ENCODE measurements at regions not wholly inside any gene's neighbourhood (a gene's known extent, or its start where the extent isn't known, plus 50 kb on each side); places are given as distances from the start of the nearest gene placed in this dataset.

- Histone ChIP-seq H3K4me3 (ENCODE audit: low read length) (no peak overlapping the region), H3K36me3 (ENCODE audit: insufficient read depth, low read length) (no peaks in the 10 kb centered on the region), H3K4me1 (ENCODE audit: insufficient read depth, low read length) (no peaks in the 10 kb centered on the region), H2AFZ (ENCODE audit: low read depth, low read length) (no peak overlapping the region), H3K27me3 (ENCODE audit: insufficient read depth, low read length) (no peaks in the 10 kb centered on the region), H3K9me3 (ENCODE audit: low read length) (no peaks in the 10 kb centered on the region)
Measured at GRCh38 chr12:34344851-34345522, 322.7 kb downstream of the ALG10 start.

- no peaks in the 10 kb centered on the region for H3K9me3 ChIP-seq (ENCODE audit: low read length)
- no peaks in the 10 kb centered on the region for H3K4me1 ChIP-seq (ENCODE audit: insufficient read depth, low read length)
- H3K36me3 ChIP-seq (ENCODE audit: insufficient read depth, low read length): no peaks in the 10 kb centered on the region
- no peak overlapping the region for H3K4me3 ChIP-seq (ENCODE audit: low read length)
- H2AFZ ChIP-seq (ENCODE audit: low read depth, low read length): no peak overlapping the region
- no peaks in the 10 kb centered on the region for H3K27me3 ChIP-seq (ENCODE audit: insufficient read depth, low read length)
Measured at GRCh38 chr12:34345801-34346200, 323.5 kb downstream of the ALG10 start.

DNA sequence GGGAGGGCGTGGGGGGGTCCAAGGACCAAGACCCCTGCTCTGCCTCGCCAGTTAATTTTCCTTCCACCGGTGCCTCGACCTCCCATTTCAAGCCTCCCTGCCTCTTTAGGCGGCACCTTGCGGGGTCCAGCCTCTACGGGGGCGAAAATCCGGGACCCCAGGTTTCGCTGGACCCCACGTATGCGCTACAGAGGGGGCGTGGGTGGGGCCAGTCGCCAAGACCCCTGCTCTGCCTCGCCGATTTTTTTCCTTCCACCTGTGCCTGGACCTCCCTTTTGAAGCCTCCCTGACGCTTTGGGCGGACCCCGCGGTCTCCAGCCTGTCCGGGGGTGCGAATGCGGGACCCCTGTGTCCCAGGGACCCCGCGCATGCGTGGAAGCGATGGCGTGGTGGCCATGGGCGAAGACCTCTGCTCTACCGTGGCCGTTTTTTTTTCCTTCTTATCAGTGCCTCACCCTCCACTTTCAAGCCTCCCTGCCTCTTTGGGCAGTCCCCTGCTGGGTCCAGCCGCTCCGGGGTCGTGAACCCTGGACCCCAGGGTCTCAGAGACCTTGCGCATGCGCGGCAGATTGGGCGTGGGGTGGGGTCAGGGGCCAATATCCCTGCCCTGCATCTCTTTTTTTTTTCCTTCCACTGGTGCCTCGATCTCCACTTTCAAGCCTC lies 324.2 kb downstream of the ALG10 start:
- Histone ChIP-seq H2AFZ (ENCODE audit: low read depth, low read length) (no peak overlapping the region), H3K4me1 (ENCODE audit: insufficient read depth, low read length) (no peaks in the 10 kb centered on the region), H3K36me3 (ENCODE audit: insufficient read depth, low read length) (no peaks in the 10 kb centered on the region), H3K27me3 (ENCODE audit: insufficient read depth, low read length) (no peaks in the 10 kb centered on the region), H3K9me3 (ENCODE audit: low read length) (no peaks in the 10 kb centered on the region), H3K4me3 (ENCODE audit: low read length) (no peak overlapping the region)

DNA sequence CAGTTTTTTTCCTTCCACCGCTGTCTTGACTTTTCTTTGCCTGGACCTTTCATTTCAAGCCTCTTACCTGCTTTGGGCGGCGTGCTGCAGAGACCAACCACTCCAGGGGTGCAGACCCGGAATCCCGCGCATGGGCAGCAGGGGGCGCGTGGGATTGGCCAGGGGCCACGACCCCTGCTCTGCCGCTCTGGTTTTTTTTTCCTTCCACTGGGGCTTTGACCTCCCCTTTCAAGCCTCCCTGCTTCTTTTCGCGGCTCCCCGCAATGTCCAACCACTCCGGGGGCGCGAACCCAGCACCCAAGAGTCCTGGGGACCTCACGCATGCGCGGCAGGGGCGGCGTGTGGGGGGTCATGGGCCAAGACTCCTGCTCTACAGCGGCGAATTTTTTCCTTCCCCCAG lies 325.1 kb downstream of the ALG10 start:
- no peaks in the 10 kb centered on the region for H3K9me3 ChIP-seq (ENCODE audit: low read length)

GRCh38 chr12:34348064-34348463 lies 325.8 kb downstream of the ALG10 start:
- Histone ChIP-seq H3K36me3 (ENCODE audit: insufficient read depth, low read length) (no peaks in the 10 kb centered on the region), H3K4me3 (ENCODE audit: low read length) (no peak overlapping the region), H3K4me1 (ENCODE audit: insufficient read depth, low read length) (no peaks in the 10 kb centered on the region), H3K27me3 (ENCODE audit: insufficient read depth, low read length) (no peaks in the 10 kb centered on the region), H2AFZ (ENCODE audit: low read depth, low read length) (no peak overlapping the region), H3K9me3 (ENCODE audit: low read length) (no peaks in the 10 kb centered on the region)

More for the DNA sequence above, 325.1 kb downstream of the ALG10 start:
- no peak overlapping the region for H2AFZ ChIP-seq (ENCODE audit: low read depth, low read length)
- no peak overlapping the region for H3K4me3 ChIP-seq (ENCODE audit: low read length)
- no peaks in the 10 kb centered on the region for H3K27me3 ChIP-seq (ENCODE audit: insufficient read depth, low read length)
- no peaks in the 10 kb centered on the region for H3K36me3 ChIP-seq (ENCODE audit: insufficient read depth, low read length)
- H3K4me1 ChIP-seq (ENCODE audit: insufficient read depth, low read length): no peaks in the 10 kb centered on the region

DNA sequence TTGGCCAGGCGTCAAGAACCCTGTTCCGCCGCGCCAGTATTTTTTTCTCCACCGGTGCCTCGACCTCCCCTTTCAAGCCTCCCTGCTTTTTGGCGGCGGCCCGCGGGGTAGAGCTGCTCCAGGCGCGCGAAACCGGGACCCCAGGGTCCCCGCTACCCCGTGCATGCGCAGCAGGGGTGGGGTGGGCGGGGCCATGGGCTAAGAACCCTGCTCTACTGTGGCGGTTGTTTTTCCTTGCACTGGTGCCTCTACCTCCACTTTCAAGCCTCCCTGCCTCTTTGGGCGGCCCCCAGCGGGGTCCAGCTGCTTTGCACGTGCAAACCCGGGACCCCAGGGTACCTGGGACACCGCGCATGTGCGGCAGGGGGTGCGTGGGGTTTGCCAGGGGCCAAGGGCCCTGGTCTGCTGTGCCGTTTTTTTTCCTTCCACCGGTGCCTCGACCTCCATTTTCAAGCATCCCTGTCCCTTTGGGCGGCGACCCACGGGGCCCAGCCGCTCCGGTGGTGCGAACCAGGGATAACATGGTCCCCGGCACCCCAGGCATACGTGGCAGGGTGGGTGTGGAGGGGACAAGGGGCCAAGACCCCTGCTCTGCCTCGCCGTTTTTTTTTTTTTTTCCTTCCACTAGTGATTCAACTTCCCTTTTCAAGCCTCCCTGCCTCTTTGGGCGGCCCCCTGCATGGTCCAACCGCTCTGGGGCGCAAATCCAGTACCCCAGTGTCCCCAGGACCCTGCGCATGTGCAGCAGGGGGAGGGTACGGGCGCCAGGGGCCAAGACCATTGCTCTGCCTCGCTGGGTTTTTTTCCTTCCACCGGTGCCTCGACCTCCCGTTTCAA lies 326.8 kb downstream of the ALG10 start:
- Histone ChIP-seq H3K36me3 (ENCODE audit: insufficient read depth, low read length) (no peaks in the 10 kb centered on the region), H3K4me1 (ENCODE audit: insufficient read depth, low read length) (no peaks in the 10 kb centered on the region), H3K27me3 (ENCODE audit: insufficient read depth, low read length) (peaks cover 6% of the 10 kb centered on the region), H3K9me3 (ENCODE audit: low read length) (no peaks in the 10 kb centered on the region), H3K4me3 (ENCODE audit: low read length) (no peak overlapping the region), H2AFZ (ENCODE audit: low read depth, low read length) (no peak overlapping the region)

DNA sequence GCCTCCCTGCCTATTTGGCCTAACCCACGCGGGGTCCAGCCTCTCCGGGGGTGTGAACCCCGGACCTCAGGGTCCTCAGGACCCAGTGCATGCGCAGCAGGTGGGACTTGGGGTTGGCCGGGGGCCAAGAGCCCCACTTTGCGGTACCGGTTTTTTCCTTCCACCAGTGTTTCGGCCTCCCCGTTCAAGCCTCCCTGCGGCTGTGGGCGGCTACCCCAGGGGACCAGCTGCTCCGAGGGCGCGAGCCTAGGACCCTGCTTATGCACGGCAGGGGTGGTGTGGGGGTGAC lies 327.3 kb downstream of the ALG10 start:
- Histone ChIP-seq H3K4me1 (ENCODE audit: insufficient read depth, low read length) (no peaks in the 10 kb centered on the region), H2AFZ (ENCODE audit: low read depth, low read length) (no peak overlapping the region), H3K4me3 (ENCODE audit: low read length) (no peak overlapping the region), H3K36me3 (ENCODE audit: insufficient read depth, low read length) (no peaks in the 10 kb centered on the region), H3K27me3 (ENCODE audit: insufficient read depth, low read length) (peaks cover 7% of the 10 kb centered on the region), H3K9me3 (ENCODE audit: low read length) (no peaks in the 10 kb centered on the region)

DNA sequence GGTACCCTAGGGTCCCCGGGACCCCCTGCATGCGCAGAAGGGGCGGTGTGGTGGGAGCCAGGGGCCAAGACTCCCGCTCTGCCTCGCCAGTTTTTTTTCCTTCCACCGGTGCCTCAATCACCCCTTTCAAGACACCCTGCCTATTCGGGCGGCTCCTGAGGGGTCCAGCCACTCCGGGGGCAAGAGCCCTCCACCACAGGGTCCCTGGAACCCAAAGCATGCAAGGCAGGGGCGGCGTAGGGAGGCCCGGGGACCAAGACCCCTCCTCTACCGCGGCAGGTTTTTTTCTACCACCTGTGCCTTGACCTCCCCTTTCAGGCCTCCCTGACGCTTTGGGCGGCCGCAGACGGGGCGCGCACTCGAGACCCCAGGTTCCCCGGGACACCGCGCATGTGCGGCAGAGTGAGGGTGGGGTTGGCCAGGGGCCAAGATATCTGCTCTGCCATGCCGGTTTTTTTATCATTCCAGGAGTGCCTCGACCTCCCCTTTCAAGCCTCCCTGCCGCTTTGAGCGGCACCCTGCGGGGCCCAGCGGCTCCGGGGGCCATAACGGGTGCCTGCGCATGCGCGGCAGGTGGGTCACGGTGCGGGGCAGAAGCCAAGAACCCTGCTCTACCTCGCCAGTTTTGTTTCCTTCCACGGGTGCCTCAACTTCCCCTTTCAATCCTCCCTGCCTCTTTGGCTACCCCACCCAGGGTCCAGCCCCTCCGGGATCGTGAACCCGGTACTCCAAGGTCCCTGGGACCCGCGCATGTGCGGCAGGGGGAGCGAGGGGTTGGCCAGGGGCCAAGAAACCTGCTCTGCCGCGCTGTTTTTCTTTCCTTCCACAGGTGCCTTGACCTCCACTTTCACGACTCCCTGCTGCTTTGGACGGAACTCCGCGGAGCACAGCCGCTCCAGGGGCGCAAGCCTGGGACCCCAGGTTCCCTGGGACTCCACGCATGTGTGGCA lies 328.1 kb downstream of the ALG10 start:
- Histone ChIP-seq H3K36me3 (ENCODE audit: insufficient read depth, low read length) (no peaks in the 10 kb centered on the region), H3K4me3 (ENCODE audit: low read length) (no peak overlapping the region), H3K9me3 (ENCODE audit: low read length) (no peaks in the 10 kb centered on the region), H2AFZ (ENCODE audit: low read depth, low read length) (no peak overlapping the region), H3K27me3 (ENCODE audit: insufficient read depth, low read length) (peaks cover 7% of the 10 kb centered on the region), H3K4me1 (ENCODE audit: insufficient read depth, low read length) (no peaks in the 10 kb centered on the region)

DNA sequence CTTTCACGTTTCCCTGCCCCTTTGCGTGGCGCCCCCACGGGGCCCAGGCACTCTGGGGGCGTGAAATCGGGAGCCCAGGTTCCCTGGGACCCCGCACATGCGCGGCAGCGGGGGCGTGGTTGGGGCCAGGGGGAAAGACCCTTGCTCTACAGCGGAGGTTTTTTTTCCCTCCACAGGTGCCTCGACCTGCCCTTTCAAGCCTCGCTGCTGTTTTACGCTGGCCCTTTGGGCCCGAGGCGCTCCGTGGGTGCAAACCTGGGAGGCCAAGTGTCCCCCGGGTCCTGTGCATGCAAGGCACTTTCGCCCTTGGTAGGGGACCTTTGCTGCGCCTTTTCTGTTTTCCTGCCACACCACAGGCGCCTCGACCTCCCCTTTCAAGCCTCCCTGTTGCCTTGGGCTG lies 329.8 kb downstream of the ALG10 start:
- H2AFZ ChIP-seq (ENCODE audit: low read depth, low read length): no peak overlapping the region
- H3K27me3 ChIP-seq (ENCODE audit: insufficient read depth, low read length): peaks cover 15% of the 10 kb centered on the region
- no peaks in the 10 kb centered on the region for H3K4me1 ChIP-seq (ENCODE audit: insufficient read depth, low read length)
- H3K4me3 ChIP-seq (ENCODE audit: low read length): no peak overlapping the region
- H3K9me3 ChIP-seq (ENCODE audit: low read length): peaks cover 1% of the 10 kb centered on the region
- H3K36me3 ChIP-seq (ENCODE audit: insufficient read depth, low read length): no peaks in the 10 kb centered on the region

GRCh38 chr12:34354239-34355200 lies 332.2 kb downstream of the ALG10 start:
- no peak overlapping the region for H2AFZ ChIP-seq (ENCODE audit: low read depth, low read length)
- peaks cover 5% of the 10 kb centered on the region for H3K9me3 ChIP-seq (ENCODE audit: low read length)
- peaks cover 30% of the 10 kb centered on the region for H3K27me3 ChIP-seq (ENCODE audit: insufficient read depth, low read length)
- H3K4me3 ChIP-seq (ENCODE audit: low read length): no peak overlapping the region
- no peaks in the 10 kb centered on the region for H3K36me3 ChIP-seq (ENCODE audit: insufficient read depth, low read length)
- no peaks in the 10 kb centered on the region for H3K4me1 ChIP-seq (ENCODE audit: insufficient read depth, low read length)

DNA sequence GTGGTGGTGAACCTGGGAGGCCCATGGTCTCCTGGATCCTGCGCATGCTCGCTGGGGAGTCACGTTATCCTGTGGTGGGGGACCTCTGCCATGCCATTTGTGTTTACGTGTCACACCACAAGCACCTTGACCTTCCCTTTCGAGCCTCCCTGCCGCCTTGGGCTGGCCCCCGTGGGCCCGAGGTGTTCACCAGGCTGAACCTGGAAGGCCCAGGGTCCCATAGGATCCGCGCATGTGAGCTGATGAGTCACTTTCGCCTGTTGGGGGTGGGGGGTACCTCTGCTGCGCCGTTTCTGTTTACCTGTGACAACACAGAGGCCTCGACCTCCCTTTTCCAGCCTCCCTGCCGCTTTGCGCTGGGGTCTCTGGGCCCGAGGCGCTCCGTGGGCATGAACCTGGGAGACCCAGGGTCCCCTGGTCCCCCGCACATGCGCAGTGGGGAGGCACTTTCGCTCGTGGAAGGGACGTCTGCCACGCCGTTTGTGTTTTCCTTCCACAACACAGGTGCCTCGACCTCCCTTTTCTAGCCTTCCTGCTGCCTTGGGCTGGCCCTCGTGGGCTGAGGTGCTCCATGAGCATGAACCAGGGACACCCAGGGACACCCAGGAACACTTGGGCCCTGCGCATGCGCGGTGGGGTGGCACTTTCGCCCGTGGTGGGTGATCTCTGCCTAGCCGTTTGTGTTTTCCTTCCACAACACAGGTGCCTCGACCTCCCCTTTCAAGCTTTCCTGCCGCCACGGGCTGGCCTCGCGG lies 334.1 kb downstream of the ALG10 start:
- Histone ChIP-seq H3K9me3 (ENCODE audit: low read length) (peaks cover 5% of the 10 kb centered on the region), H3K36me3 (ENCODE audit: insufficient read depth, low read length) (no peaks in the 10 kb centered on the region), H2AFZ (ENCODE audit: low read depth, low read length) (no peak overlapping the region), H3K27me3 (ENCODE audit: insufficient read depth, low read length) (peaks cover 38% of the 10 kb centered on the region), H3K4me1 (ENCODE audit: insufficient read depth, low read length) (no peaks in the 10 kb centered on the region), H3K4me3 (ENCODE audit: low read length) (no peak overlapping the region)
